GM23248 (cell line): ENCODE measurements at regions not wholly inside any gene's neighbourhood (a gene's known extent, or its start where the extent isn't known, plus 50 kb on each side); places are given as distances from the start of the nearest gene placed in this dataset.

Experiments
- EZH2 ChIP-seq: fragments of 200-600 bp; sonication (generic); IDR thresholded peaks from 2 replicates; pipeline ENCODE4 v1.6.1; 2018; ENCODE audit warnings: antibody characterized with exemption, mild to moderate bottlenecking; ENCODE audit not compliant: insufficient read depth, poor library complexity, severe bottlenecking
- EZH2phosphoT487 ChIP-seq: fragments of 200-600 bp; sonication (generic); IDR thresholded peaks from 2 replicates; pipeline ENCODE4 v1.6.1; 2018; ENCODE audit warnings: antibody characterized with exemption, moderate library complexity, mild to moderate bottlenecking, low read depth; ENCODE audit not compliant: insufficient read depth

- TF ChIP-seq EZH2 (no peak), EZH2phosphoT487 (no peak)
These were observed 578.8 kb downstream of the CDH11 start for GRCh38 chr16:64543031-64543430.
